ENCODE measurements at regions not wholly inside any gene's neighbourhood (a gene's known extent, or its start where the extent isn't known, plus 50 kb on each side); places are given as distances from the start of the nearest gene placed in this dataset.

- TF ChIP-seq CTCF (IDR thresholded peaks at IDR 0.05) (no peak), EZH2 (IDR thresholded peaks at IDR 0.05) (no peak)
Measured at GRCh38 chr5:82684165-82684564, 393.0 kb downstream of the TMEM167A start.
